Natural killer cell (primary cell): ENCODE measurements at regions not wholly inside any gene's neighbourhood (a gene's known extent, or its start where the extent isn't known, plus 50 kb on each side); places are given as distances from the start of the nearest gene placed in this dataset.

Experiments used
- ATAC-seq, 3 donors: fragments of 150-1000 bp in 2 of 3; fragments of 200-7000 bp in 1 of 3; cut with Tn5 transposase; 1 replicate in 1 of 3; 2 replicates in 2 of 3; pipeline ENCODE4 v1.10.0; 2021; ENCODE audit warnings: mild to moderate bottlenecking in 2 of 3, moderate library complexity in 2 of 3
- DNase-seq, 2 donors: peaks; one replicate each; pipeline versions ENCODE4 v3.0.0 to v3.0.0-alpha.2; 2013 to 2021; ENCODE audit warnings: mixed read lengths in 1 of 2
- H3K27ac ChIP-seq: one replicate; pipeline ENCODE4 v1.5.1; 2013; ENCODE audit warnings: mild to moderate bottlenecking, low read length
- H3K27me3 ChIP-seq: one replicate; pipeline ENCODE4 v1.6.1; 2013; ENCODE audit warnings: low read length; ENCODE audit not compliant: control insufficient read depth, insufficient read depth
- H3K36me3 ChIP-seq: one replicate; pipeline ENCODE4 v1.6.1; 2013; ENCODE audit warnings: low read length; ENCODE audit not compliant: control insufficient read depth, insufficient read depth
- H3K4me1 ChIP-seq: one replicate; pipeline ENCODE4 v1.6.1; 2013; ENCODE audit warnings: low read length; ENCODE audit not compliant: control insufficient read depth, insufficient read depth
- H3K4me3 ChIP-seq: one replicate; pipeline ENCODE4 v1.5.1; 2013; ENCODE audit warnings: low read length
- H3K9me3 ChIP-seq: one replicate; pipeline ENCODE4 v1.6.1; 2013; ENCODE audit warnings: low read length; ENCODE audit not compliant: control insufficient read depth, insufficient read depth
- H3K27ac Mint-ChIP-seq, 2 donors: one replicate each; pipeline ENCODE4 v1.8.0; 2022; ENCODE audit warnings: mild to moderate bottlenecking in 2 of 2, mixed read lengths in 2 of 2, moderate library complexity in 1 of 2
- H3K27me3 Mint-ChIP-seq, 2 donors: one replicate each; pipeline ENCODE4 v1.8.0; 2022; ENCODE audit warnings: low read depth in 2 of 2, mixed read lengths in 2 of 2
- H3K36me3 Mint-ChIP-seq: one replicate; pipeline ENCODE4 v1.8.0; 2022; ENCODE audit warnings: mixed read lengths
- H3K4me1 Mint-ChIP-seq, 2 donors: one replicate each; pipeline ENCODE4 v1.8.0; 2022; ENCODE audit warnings: mixed read lengths in 2 of 2
- H3K4me3 Mint-ChIP-seq: one replicate; pipeline ENCODE4 v1.8.0; 2022; ENCODE audit warnings: mild to moderate bottlenecking, moderate library complexity, mixed read lengths
- H3K9me3 Mint-ChIP-seq, 2 donors: one replicate each; pipeline ENCODE4 v1.8.0; 2022; ENCODE audit warnings: mixed read lengths in 2 of 2
- CTCF ChIP-seq: fragments of 200-600 bp; IDR thresholded peaks from one replicate; pipeline ENCODE4 v1.8.0; 2022; ENCODE audit warnings: antibody characterized with exemption
- WGBS: methylation state at CpG from one replicate; pipeline ENCODE4 v1.1.7; 2013; ENCODE audit warnings: missing lambda C conversion rate; ENCODE audit not compliant: insufficient coverage; 5-methylcytosine and 5-hydroxymethylcytosine counted together
- intact Hi-C: fragments of 100-400 bp; cut with micrococcal nuclease; formaldehyde crosslinking; loops from one replicate; pipeline ENCODE4 v1.14.2; 2022

- no peaks in the 10 kb centered on the region for H3K27me3 Mint-ChIP-seq
- no peaks in the 10 kb centered on the region for H3K36me3 ChIP-seq
- peaks cover 9% of the 10 kb centered on the region for H3K36me3 Mint-ChIP-seq
- DNase-seq (no peak), ATAC-seq (no peak)
- H3K4me1 ChIP-seq = no peaks in the 10 kb centered on the region
- H3K9me3 Mint-ChIP-seq = peaks cover 11 to 19% of the 10 kb centered on the region in 2 donors
- H3K9me3 ChIP-seq = no peaks in the 10 kb centered on the region
- H3K4me3 ChIP-seq = no peak overlapping the region
- H3K27me3 ChIP-seq = no peaks in the 10 kb centered on the region
- H3K4me3 Mint-ChIP-seq = no peak overlapping the region
- intact Hi-C loops = no loop called here
- no peak overlapping the region for H3K27ac Mint-ChIP-seq
- 76% methylated on average over 3 of the region's 7 CpGs for WGBS
- no peaks in the 10 kb centered on the region for H3K4me1 Mint-ChIP-seq
- H3K27ac ChIP-seq = no peak overlapping the region
- TF ChIP-seq CTCF = no peak
These were observed 358.0 kb upstream of the CADM2 start for GRCh38 chr3:84600703-84601225.

- 78% methylated on average over 2 of the region's 2 CpGs for WGBS
These were observed 357.5 kb upstream of the CADM2 start for GRCh38 chr3:84601303-84601702.

GRCh38 chr3:84621823-84622222, 337.0 kb upstream of the CADM2 start:
- Histone ChIP-seq H3K9me3 (peaks cover 9% of the 10 kb centered on the region), H3K4me3 (no peak overlapping the region), H3K27ac (no peak overlapping the region), H3K27me3 (no peaks in the 10 kb centered on the region), H3K4me1 (no peaks in the 10 kb centered on the region), H3K36me3 (no peaks in the 10 kb centered on the region)
- WGBS = 71% methylated on average over 1 of the region's 1 CpG
- Mint-ChIP-seq H3K36me3 (peaks cover 7% of the 10 kb centered on the region), H3K27ac (no peak overlapping the region), H3K9me3 (peaks cover 9 to 20% of the 10 kb centered on the region in 2 donors), H3K4me3 (no peak overlapping the region), H3K4me1 (no peaks in the 10 kb centered on the region), H3K27me3 (no peaks in the 10 kb centered on the region)
- intact Hi-C loops = no loop called here
- no peak for TF ChIP-seq CTCF
- DNase-seq (no peak), ATAC-seq (no peak)

More at GRCh38 chr3:84601303-84601702, 357.5 kb upstream of the CADM2 start:
- Histone ChIP-seq H3K36me3 (no peaks in the 10 kb centered on the region), H3K9me3 (no peaks in the 10 kb centered on the region), H3K27me3 (no peaks in the 10 kb centered on the region), H3K4me1 (no peaks in the 10 kb centered on the region), H3K27ac (no peak overlapping the region), H3K4me3 (no peak overlapping the region)
- intact Hi-C loops = no loop called here
- no peak overlapping the region for H3K4me3 Mint-ChIP-seq
- H3K36me3 Mint-ChIP-seq = peaks cover 9% of the 10 kb centered on the region
- peaks cover 15 to 20% of the 10 kb centered on the region in 2 donors for H3K9me3 Mint-ChIP-seq
- H3K4me1 Mint-ChIP-seq = no peaks in the 10 kb centered on the region
- no peaks in the 10 kb centered on the region for H3K27me3 Mint-ChIP-seq
- DNase-seq = no peak
- no peak overlapping the region for H3K27ac Mint-ChIP-seq
- ATAC-seq = no peak
- TF ChIP-seq CTCF = no peak

- Histone ChIP-seq H3K4me1 (no peaks in the 10 kb centered on the region), H3K4me3 (no peak overlapping the region), H3K27me3 (no peaks in the 10 kb centered on the region), H3K27ac (no peak overlapping the region), H3K36me3 (no peaks in the 10 kb centered on the region), H3K9me3 (peaks cover 3% of the 10 kb centered on the region)
- ATAC-seq (no peak), DNase-seq (no peak)
- H3K27me3 Mint-ChIP-seq = no peaks in the 10 kb centered on the region
- peaks cover 23 to 31% of the 10 kb centered on the region in 2 donors for H3K9me3 Mint-ChIP-seq
- no peak overlapping the region for H3K27ac Mint-ChIP-seq
- no peak for TF ChIP-seq CTCF
- H3K4me3 Mint-ChIP-seq = no peak overlapping the region
- intact Hi-C loops = no loop called here
- H3K36me3 Mint-ChIP-seq = no peaks in the 10 kb centered on the region
- WGBS = 88% methylated on average over 1 of the region's 1 CpG
- H3K4me1 Mint-ChIP-seq = no peaks in the 10 kb centered on the region
These were observed 324.1 kb upstream of the CADM2 start for GRCh38 chr3:84634668-84635067.
